Body of pancreas (tissue), 4 donors: ENCODE measurements at regions not wholly inside any gene's neighbourhood (a gene's known extent, or its start where the extent isn't known, plus 50 kb on each side); places are given as distances from the start of the nearest gene placed in this dataset.
"Not testable (repeated sequence)": the region's sequence is repeated elsewhere in the genome, so short reads cannot be mapped to it uniquely, and the experiment has no call there.

Source experiments
- ATAC-seq: fragments of 150-250 bp; one replicate; pipeline ENCODE4 v1.9.1; 2016
- DNase-seq, 4 donors: peaks; one replicate each; pipeline ENCODE4 v3.0.0-alpha.2; 2019
- H3K27ac ChIP-seq, 4 donors: fragments of 200-600 bp; sonication (generic); 1 replicate in 3 of 4; 2 replicates in 1 of 4; pipeline versions ENCODE4 v1.5.1 to v1.6.1; 2016 to 2019; ENCODE audit warnings: mild to moderate bottlenecking in 1 of 4, mixed read lengths in 1 of 4, moderate library complexity in 1 of 4
- H3K27me3 ChIP-seq, 2 donors: fragments of 200-600 bp; sonication (generic); one replicate each; pipeline ENCODE4 v1.6.0; 2016; ENCODE audit warnings: mild to moderate bottlenecking in 1 of 2
- H3K36me3 ChIP-seq, 2 donors: fragments of 200-600 bp; sonication (generic); replicated peaks in 1 of 2; 2 replicates each; pipeline ENCODE4 v1.5.1; 2016; ENCODE audit warnings: low read depth in 2 of 2; ENCODE audit not compliant: insufficient read depth in 1 of 2
- H3K4me1 ChIP-seq: fragments of 200-600 bp; sonication (generic); one replicate; pipeline ENCODE4 v1.6.0; 2016
- H3K4me3 ChIP-seq, 2 donors: fragments of 200-600 bp; sonication (generic); 1 replicate in 1 of 2; 2 replicates in 1 of 2; pipeline ENCODE4 v1.5.1; 2016 to 2019
- H3K9me3 ChIP-seq, 3 donors: fragments of 200-600 bp; sonication (generic); 1 replicate in 2 of 3; 2 replicates in 1 of 3; pipeline ENCODE4 v1.5.1; 2016
- POLR2A ChIP-seq, 3 donors: fragments of 450-650 bp; IDR thresholded peaks; one replicate each; pipeline ENCODE4 v1.6.1; 2016; ENCODE audit warnings: antibody characterized with exemption in 3 of 3, mild to moderate bottlenecking in 2 of 3
- WGBS, 2 donors: methylation state at CpG; one replicate each; pipeline ENCODE4 v1.1.5; 2017; 5-methylcytosine and 5-hydroxymethylcytosine counted together
- intact Hi-C: fragments of 100-400 bp; cut with DNase I; formaldehyde crosslinking; loops from one replicate; pipeline ENCODE4 v1.15.1; 2023
- TF ChIP-seq, protein P1 (sequence below), 7 experiments: fragments of 450-650 bp in 4 of 7; fragments of 200-600 bp in 3 of 7; sonication (generic) in 3 of 7; IDR thresholded peaks; one replicate each; pipeline ENCODE4 v1.5.1; 2016 to 2019; ENCODE audit warnings: antibody characterized with exemption in 7 of 7

DNA sequence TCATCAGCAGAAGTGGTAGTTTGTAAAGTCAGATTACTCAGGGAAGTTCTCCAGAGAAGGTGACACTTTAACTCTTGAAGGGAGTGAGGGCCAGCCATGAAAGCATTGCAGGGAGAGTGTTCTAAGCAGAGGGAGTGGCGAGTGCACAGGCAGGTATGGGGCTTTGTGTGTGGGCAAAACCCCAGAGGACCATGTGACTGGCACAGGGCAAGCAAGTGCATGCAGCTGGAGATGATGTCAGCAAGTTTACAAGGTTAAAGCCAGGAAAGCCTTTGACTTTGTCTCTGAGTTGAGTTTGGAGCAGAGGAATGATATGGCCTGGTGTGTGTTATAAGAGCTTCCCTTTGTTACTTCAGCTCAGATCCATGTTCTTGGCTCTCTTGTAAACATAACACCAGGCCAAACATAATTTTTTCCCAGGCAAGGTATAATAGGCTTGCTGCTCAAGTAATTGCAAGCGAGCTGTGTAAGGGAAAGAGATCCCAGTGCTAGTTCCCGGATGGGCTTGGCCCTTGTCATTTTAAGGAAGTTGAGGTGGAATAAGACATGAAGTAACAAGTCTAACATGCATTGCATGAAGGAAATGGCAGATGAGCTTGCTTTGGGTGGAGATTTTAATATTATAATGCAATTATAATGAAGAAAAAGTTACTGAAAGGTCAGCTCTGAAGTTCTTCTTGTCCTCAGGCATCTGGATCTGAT, 341.1 kb upstream of the LRRC3B start:
- intact Hi-C loops, result no loop called here
- DNase-seq (peak; percentile 71 to 84 (median 79)), ATAC-seq (peak; percentile 92)
- 33 to 35% methylated on average over 3 of the region's 3 CpGs for WGBS, 2 donors
- TF ChIP-seq POLR2A (IDR thresholded peaks at IDR 0.05), result no peak
- TF ChIP-seq, protein P1, sequence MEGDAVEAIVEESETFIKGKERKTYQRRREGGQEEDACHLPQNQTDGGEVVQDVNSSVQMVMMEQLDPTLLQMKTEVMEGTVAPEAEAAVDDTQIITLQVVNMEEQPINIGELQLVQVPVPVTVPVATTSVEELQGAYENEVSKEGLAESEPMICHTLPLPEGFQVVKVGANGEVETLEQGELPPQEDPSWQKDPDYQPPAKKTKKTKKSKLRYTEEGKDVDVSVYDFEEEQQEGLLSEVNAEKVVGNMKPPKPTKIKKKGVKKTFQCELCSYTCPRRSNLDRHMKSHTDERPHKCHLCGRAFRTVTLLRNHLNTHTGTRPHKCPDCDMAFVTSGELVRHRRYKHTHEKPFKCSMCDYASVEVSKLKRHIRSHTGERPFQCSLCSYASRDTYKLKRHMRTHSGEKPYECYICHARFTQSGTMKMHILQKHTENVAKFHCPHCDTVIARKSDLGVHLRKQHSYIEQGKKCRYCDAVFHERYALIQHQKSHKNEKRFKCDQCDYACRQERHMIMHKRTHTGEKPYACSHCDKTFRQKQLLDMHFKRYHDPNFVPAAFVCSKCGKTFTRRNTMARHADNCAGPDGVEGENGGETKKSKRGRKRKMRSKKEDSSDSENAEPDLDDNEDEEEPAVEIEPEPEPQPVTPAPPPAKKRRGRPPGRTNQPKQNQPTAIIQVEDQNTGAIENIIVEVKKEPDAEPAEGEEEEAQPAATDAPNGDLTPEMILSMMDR (IDR thresholded peaks at IDR 0.05), result no peak
- no peaks in the 10 kb centered on the region for H3K36me3 ChIP-seq
- H3K27ac ChIP-seq, result peak overlapping the region; percentile 35 to 78 (median 60)
- peaks cover 21% of the 10 kb centered on the region for H3K4me1 ChIP-seq
- H3K4me3 ChIP-seq, result no peak overlapping the region
- H3K9me3 ChIP-seq, result peaks cover 0 to 14% (median 0%) of the 10 kb centered on the region in 3 donors
- H3K27me3 ChIP-seq, result no peaks in the 10 kb centered on the region

DNA sequence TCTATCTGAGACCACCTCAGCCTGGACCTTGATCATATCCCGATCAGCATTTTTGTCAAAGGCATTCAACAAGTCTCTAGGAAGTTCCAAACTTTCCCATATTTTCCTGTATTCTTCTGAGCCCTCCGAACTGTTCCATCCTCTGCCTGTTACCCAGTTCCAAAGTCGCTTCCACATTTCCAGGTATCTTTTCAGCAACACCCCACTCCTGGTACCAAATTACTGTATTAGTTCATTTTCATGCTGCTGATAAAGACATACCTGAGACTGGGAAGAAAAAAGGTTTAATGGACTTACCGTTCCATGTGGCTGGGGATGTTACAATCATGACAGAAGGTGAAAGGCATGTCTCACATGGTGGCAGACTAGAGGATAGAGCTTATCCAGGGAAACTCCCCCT, 338.1 kb upstream of the LRRC3B start:
- not testable (repeated sequence) for ATAC-seq

DNA sequence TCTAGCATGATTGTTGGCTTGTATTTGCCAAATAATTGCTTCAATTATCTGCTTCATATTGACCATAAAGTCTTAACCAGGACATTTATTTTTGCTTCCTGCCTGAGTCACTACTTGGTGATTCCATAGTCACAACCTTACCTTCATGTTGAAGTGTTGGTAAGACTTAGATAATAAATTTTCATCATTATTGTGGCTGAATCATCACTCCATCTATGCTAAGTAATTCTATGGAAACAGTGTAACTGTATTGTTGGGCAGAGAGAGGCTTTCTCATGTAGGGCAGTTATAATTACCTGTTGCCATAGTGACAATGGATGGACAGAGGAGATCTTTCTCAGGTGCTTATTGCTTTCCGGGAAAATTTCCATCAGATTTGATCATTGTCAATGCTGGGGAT, 330.7 kb upstream of the LRRC3B start:
- ATAC-seq (no peak), DNase-seq (no peak)
- Histone ChIP-seq H3K36me3 (no peaks in the 10 kb centered on the region), H3K27ac (no peak overlapping the region), H3K27me3 (no peaks in the 10 kb centered on the region), H3K9me3 (no peaks in the 10 kb centered on the region), H3K4me3 (no peak overlapping the region), H3K4me1 (no peaks in the 10 kb centered on the region)
- WGBS, 2 donors, result 73 to 82% methylated on average over 1 of the region's 1 CpG
- TF ChIP-seq, protein P1 (IDR thresholded peaks at IDR 0.05), result no peak
- no peak for TF ChIP-seq POLR2A (IDR thresholded peaks at IDR 0.05)
- intact Hi-C loops, result no loop called here

More for the DNA sequence above, 338.1 kb upstream of the LRRC3B start:
- peaks cover 21% of the 10 kb centered on the region for H3K4me1 ChIP-seq
- H3K9me3 ChIP-seq, result peaks cover 0 to 14% (median 0%) of the 10 kb centered on the region in 3 donors
- DNase-seq, H3K27ac ChIP-seq, H3K27me3 ChIP-seq, H3K4me3 ChIP-seq, intact Hi-C loops, H3K36me3 ChIP-seq: not testable (repeated sequence)
- 93 to 95% methylated on average over 4 of the region's 4 CpGs for WGBS, 2 donors

DNA sequence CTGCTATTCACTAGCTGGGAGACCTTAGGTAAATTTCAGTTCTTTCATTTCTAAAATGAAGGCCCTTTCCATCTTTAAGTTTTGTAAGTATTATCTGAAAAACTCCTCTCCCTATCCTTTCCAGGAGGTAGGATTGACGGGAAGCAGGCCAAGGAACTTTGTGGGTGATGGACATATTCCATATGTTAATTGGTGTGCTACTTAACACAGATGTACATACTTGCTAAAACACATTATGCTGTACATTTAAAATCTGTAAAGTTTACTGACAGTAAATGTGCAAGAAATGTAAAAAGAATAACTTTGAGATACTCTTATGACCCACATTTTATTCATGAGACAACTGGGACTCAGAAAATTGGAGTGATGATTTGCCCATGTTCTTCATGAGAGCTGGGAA, 329.8 kb upstream of the LRRC3B start:
- intact Hi-C loops, result no loop called here
- WGBS, 2 donors, result 73 to 76% methylated on average over 1 of the region's 1 CpG
- no peaks in the 10 kb centered on the region for H3K36me3 ChIP-seq

DNA sequence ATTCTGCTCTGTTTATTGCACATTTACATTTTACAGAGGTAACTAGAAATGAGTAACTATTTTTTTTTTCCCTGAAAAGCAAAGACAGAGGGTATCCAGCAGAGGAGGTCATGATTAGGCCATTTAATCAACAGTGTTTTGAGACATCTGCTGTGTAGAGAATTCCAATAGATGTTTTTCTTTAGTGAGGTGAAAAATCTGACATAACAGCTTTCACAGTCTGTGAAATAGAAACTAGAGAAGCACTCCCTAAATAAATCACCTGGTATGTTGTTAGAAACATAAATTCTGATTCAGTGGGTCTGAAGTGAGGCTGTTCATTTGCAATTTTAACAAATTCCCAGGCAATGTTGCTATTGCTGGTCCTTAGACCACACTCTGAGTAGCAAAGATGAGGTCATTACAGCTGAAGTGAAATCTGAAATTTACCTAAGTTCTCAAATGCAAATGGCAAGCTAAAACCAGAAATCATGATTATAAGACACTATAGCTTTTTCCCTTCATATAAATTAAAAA, 329.2 kb upstream of the LRRC3B start:
- no peak overlapping the region for H3K4me3 ChIP-seq
- intact Hi-C loops, result no loop called here
- no peaks in the 10 kb centered on the region for H3K4me1 ChIP-seq
- H3K27ac ChIP-seq, result no peak overlapping the region
- DNase-seq (no peak), ATAC-seq (no peak)
- no peaks in the 10 kb centered on the region for H3K27me3 ChIP-seq
- no peak for TF ChIP-seq POLR2A (IDR thresholded peaks at IDR 0.05)
- TF ChIP-seq, protein P1 (IDR thresholded peaks at IDR 0.05), result no peak
- no peaks in the 10 kb centered on the region for H3K9me3 ChIP-seq
- H3K36me3 ChIP-seq, result no peaks in the 10 kb centered on the region

More for the DNA sequence above, 329.8 kb upstream of the LRRC3B start:
- no peaks in the 10 kb centered on the region for H3K4me1 ChIP-seq
- H3K27me3 ChIP-seq, result no peaks in the 10 kb centered on the region
- no peak for ATAC-seq
- H3K27ac ChIP-seq, result no peak overlapping the region
- no peak overlapping the region for H3K4me3 ChIP-seq
- TF ChIP-seq, protein P1 (IDR thresholded peaks at IDR 0.05), result no peak
- TF ChIP-seq POLR2A (IDR thresholded peaks at IDR 0.05), result no peak
- DNase-seq, result no peak
- H3K9me3 ChIP-seq, result no peaks in the 10 kb centered on the region
